ENCODE measurements at regions not wholly inside any gene's neighbourhood (a gene's known extent, or its start where the extent isn't known, plus 50 kb on each side); places are given as distances from the start of the nearest gene placed in this dataset.

- TF ChIP-seq CHD2 (IDR thresholded peaks at IDR 0.05; ENCODE audit: low read length) (no peak), POLR2AphosphoS5 (IDR thresholded peaks at IDR 0.05; ENCODE audit: low read depth, low read length) (no peak), EZH2 (IDR thresholded peaks at IDR 0.05; ENCODE audit: low read depth, low read length, severe bottlenecking) (no peak), EP300 (IDR thresholded peaks at IDR 0.05; ENCODE audit: borderline replicate concordance in 1 of 2, low read depth in 2 of 2, low read length in 2 of 2) (no peak), ATF3 (IDR thresholded peaks at IDR 0.05; ENCODE audit: insufficient read depth, low read depth, low read length) (no peak), SIN3A (conservative IDR thresholded peaks at IDR 0.05 in 1 of 2, IDR thresholded peaks at IDR 0.05 in 1 of 2; ENCODE audit: low read depth in 1 of 2, low read length in 2 of 2) (no peak)
Measured at GRCh38 chr15:66650433-66650832, 51.6 kb upstream of the SMAD6 start.
